NCI-H2029 treated with DMSO at 0.1 percent for 48 hours (cell line): ENCODE measurements at regions not wholly inside any gene's neighbourhood (a gene's known extent, or its start where the extent isn't known, plus 50 kb on each side); places are given as distances from the start of the nearest gene placed in this dataset.
"Not testable (repeated sequence)": the region's sequence is repeated elsewhere in the genome, so short reads cannot be mapped to it uniquely, and the experiment has no call there.

Experiments
- DNase-seq: peaks from one replicate; lab custom pipeline; 2025; lab: John Stamatoyannopoulos, UW

DNA sequence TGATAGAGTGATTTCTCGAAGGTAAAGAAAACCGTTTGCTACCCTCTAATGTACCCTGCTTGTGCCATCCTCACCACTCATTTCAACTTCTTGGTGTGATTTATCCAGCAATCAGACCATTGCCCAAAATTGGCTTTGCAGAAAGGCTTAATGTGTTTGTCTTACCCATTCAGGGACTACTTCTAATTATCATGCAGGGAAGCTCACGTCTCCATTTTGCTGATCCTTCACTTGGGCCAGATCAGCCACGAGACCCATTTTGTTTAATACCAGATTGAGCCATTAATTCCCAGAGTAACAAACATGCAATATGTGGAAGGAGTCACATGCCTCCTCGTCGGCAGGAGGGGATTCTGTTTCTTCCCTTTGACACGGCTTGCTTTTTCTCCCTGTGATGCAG lies 51.1 kb upstream of the CRY1 start:
- DNase-seq, result no peak

DNA sequence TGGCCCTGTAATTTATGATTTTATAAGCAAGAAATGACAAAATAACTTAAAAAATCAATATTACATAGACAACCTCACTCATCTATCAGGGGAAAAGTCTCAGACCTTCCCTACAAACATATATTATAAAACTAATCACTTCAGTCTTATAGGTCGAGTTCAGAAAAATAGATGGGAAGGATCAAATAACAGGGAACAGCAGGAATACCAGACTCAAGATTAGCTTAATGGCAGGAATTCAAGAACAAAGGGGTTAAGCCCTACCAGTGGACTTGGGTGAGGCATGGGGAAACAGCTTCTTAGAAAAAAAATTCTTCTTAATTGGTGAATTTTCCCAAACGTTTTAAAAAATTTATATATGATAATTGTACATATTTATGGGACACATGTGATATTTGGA lies 51.6 kb upstream of the CRY1 start:
- no peak for DNase-seq

DNA sequence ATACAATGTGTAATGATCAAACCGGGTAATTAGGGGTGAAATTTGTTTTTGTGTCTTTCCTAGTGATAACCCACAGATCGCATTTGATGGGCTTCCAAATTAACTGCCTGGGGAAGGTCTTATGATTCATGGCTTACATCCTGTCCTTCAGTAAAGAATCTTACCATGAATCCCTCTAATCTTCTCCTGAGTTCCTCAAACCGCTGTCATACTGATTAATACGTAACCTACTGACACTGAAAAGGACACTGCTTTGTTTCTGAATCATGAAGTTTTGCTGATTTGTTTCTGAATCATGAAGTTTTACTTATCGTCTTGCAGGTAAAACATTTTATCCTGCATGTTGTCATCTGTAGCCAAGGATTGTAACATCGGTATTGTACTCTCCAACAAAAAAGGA lies 52.0 kb upstream of the CRY1 start:
- DNase-seq, result no peak

DNA sequence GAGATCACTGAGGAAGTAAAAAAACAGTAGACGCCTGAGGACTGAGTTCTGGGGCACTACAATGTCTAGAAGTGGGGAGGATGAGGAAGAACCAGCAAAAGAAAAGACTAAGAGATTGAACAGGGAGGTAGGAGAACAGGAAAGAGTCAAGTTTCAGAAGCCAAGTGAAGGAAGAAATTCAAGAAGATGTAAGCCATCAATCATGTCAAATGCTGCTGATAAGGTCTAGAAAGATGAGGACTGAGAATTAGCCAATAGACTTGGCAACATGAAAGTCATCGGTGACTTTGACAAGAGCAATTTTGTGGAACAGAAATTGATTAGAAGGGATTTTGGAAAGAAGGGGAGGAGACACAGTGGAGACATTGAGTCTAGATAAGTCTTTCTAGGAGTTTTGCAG lies 54.8 kb upstream of the CRY1 start:
- DNase-seq, result no peak

DNA sequence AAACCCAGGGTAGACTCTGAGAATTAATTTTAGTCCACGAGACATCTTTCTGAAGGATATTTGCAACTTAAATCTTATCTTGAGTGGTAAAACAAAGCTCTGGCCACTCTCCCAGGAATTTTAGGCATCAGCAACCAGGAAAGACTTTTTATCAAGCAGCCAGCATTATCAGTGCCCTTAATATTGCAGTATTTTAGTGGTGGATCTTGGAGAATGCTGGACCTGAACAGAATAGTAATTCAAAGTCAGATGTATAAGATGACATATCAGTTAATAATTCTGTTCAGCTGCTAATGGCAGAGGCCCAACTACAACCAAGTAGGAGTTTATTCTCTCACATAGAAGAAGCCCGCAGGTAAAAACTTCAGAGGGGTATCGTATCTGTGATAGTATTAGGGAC lies 59.0 kb upstream of the CRY1 start:
- DNase-seq, result no peak

DNA sequence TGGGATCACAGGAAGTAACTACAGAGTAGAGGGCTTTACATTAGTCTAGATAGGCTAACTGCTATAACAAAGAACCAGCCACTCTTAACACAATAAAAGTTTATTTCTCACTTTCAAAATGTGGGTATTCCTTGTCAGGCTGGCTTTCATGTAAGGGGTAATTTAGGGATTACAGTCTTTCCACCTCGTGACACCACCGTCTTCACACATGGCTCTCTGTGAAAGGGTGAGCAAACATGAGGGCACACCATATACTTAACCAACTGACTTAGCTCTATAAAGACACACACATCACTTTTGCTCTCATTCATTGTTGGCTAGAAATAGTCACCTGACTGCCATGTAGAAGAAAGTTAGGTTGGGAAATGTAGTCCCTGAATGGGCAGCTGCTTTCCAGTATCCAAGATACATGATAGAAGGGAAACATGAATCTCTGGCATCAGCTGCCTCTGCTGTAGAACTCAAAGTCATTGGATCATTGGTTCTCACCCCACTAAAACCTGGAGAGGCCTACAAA lies 66.1 kb upstream of the CRY1 start:
- no peak for DNase-seq

DNA sequence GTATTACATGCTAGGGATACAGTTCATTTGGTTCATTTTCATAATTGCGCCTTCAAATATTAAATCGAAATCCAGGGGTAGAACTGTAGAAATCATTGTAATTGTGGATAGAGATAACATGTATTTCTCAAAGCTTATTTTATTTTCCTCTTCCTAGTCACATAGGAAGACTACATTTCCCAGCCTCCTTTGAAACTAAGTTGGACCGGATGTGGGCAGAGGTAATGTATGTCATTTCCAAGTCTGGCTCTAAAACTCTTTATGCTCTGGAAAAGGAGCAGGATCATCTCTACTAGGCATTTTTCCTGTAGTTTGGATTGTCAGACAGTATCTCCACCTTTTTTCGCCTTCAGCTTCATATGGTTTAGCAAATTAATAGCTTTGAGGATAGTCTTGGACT lies 70.1 kb upstream of the CRY1 start:
- no peak for DNase-seq

DNA sequence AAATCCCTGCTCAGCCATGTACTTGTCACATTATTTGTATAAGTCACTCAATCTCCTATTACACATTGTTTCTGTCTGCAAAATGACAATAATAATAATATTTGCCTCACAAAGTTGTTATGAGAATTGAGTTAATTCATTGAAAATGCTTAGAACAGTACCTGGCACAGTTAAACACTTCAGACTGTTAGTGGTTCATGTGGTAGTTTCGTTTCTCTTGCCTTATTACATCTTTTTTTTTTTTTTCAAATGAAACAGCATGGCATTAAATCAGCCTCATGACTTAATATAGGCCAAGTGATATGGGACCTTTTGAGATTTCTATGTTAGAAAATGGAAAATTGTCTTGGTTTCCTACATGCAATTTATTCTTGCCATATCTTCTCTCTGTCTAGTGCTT lies 71.0 kb upstream of the CRY1 start:
- DNase-seq, result no peak

DNA sequence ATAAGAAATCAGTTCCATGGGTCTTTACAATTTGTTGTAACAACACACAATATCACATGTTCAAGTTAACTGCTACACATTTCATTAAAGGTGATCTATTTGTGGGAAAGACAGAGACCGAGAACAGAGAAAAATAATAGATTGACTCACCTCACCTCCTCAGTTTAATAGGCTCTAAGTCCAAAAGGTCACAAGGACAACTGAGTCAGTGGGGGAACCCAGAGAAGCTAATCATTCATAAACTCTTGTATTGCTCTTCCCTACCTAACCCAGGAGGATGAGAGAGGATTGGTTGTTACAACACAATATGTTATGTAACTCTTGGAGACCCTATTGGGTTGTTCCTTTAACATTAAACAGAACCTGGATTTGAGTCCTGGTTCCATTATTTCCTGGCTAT lies 72.2 kb upstream of the CRY1 start:
- no peak for DNase-seq

DNA sequence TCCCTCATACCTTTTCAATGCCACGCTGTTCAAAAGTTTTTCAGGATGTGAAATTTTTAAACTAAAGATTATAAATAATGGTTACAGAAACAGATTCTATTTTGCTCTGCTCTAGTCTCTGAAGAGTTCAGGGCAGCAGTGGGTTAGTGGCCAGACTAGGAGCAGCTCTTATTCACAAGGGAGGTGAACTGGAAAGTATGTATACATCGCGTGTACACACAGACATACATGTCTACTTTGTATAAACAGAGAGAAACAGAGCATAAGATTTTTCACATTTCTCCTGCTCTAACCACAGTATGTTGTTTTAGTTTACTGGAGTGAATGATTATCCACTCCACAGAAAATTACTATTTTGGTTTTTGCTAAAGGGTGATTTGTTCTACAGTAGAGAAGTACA lies 74.4 kb upstream of the CRY1 start:
- DNase-seq, result no peak

DNA sequence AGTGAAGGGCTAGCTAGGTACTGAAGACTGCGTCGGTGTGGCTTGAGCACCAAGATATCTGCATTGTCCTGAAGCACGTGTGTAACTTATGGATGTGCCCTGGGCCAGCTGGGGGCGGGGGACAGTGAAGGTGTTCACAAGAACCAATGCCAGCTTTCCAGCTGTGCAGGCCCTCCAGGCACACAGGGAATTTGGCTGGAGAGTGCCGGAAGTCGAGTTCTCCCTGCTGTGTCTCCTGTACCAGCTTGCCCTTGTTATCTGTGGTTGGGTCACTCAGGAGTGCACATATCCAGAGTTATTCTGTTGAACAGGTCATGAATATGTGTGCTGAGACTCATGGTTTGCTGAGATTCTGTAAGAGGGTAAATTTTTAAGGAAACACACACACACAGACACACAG lies 75.9 kb upstream of the CRY1 start:
- no peak for DNase-seq

DNA sequence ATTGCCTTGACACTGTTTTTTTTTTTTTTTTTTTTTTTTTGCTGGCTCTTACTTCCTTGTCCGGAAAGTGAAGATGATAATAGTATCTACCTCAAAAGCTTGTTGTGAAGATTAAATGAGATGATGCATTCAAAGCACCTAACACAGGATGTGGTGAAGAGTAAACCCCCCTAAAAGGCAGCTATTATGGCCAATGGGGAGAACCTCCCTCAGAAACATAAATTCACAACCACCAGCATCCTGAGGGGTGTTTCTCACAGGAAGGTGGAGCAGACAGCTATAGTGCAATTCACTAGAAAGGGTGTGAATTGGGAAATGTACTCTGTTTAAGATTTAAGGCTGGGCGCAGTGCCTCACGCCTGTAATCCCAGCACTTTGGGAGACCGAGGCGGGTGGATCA lies 85.4 kb upstream of the CRY1 start:
- no peak for DNase-seq

DNA sequence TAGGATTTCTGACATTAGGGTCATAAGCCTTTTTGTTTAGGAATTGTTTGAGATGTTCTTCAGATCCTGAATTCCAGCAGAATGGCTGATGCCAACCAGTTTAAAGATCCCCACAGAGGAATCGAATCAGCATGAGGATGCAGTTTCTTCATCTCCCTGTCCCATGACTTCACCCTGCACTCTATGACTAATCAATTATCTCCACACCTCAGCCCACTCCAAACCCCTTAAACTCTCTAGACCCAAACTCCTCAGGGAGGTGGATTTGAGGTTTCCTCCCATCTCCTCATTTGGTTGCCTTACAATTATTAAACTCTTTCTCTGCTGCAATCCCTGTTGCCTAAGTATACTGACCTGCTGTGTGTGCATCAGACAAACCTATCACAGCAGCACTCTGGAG lies 86.5 kb upstream of the CRY1 start:
- no peak for DNase-seq

DNA sequence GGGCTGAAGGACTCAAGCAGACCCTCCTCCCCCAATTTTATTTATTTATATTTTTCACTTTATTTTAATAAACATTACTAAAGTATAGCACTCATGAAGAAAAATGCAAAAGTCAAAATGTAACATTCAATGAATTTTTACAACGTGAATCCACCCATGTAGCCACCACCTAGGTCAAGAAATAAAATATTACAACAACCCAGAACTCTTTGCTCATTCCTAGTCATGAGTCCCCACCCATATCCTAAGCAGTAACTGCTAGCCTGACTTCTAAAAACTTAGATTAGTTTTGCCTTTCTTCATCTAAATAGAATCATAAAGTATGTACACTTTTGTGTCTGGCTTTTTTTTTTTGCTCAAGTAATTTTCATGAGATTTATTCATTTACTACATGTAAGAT lies 86.9 kb upstream of the CRY1 start:
- DNase-seq, result no peak

DNA sequence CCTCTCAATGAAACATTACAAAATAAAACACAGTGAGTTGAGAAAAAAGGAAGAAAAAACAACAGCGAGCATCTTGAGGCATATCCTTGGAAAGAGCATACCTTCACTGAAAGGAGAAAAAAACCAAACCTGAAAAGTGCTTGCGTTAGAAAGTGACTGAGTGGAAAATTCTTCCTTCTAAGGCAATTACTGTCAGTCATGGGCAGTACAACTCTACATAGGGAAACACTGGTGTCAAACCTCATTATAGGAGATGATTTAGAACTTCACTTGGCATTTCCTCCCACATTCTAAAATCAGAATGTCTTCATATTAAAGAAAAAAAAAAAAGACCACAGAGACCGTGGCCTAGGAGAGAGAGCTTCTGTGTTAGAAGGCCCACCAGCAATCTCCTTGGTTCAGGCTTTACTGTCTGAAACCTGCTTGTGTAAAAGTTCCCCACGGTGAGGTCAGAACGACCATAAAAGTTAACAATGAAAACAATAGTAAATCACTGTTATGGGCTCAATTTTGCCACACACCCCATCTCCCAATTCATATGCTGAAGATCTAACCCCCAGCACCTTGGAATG lies 91.1 kb upstream of the CRY1 start:
- no peak for DNase-seq

DNA sequence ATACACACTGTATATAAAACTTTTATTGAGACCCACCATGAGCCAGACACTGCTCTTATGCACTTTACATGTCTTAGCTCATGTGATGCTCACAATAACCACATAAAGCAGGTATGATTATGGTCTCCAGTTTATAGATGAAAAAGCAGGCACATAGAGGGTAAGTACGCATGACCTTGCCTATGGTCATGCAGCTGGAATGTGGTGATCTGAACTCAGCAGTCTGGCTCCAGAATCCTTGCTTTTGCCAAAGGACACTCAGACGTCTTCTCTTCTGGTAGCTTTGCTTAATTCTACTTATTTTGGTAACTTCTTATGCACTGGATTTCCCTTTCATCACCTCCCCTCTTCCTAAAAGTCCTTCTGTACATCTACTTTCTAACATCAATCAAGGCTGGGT lies 103.3 kb upstream of the CRY1 start:
- DNase-seq, result no peak

DNA sequence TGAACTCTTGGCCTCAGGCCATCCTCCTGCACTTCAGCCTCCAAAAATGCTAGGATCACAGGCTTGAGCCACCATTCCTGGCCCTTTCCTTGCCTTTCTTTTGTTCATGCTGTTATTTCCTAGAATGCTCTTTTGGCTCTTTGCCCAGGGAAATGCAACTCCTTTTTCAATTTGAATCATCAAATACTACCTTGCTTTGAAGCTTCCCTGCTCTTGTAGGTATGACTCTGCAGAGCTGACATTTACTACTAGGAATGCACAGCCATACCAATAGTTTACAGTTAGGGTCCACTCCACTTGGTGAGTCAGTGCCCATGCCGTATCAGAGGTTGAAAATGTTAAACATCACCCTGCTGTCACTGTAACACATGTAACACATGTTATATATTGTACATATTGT lies 107.0 kb upstream of the CRY1 start:
- DNase-seq, result peak; percentile 35

DNA sequence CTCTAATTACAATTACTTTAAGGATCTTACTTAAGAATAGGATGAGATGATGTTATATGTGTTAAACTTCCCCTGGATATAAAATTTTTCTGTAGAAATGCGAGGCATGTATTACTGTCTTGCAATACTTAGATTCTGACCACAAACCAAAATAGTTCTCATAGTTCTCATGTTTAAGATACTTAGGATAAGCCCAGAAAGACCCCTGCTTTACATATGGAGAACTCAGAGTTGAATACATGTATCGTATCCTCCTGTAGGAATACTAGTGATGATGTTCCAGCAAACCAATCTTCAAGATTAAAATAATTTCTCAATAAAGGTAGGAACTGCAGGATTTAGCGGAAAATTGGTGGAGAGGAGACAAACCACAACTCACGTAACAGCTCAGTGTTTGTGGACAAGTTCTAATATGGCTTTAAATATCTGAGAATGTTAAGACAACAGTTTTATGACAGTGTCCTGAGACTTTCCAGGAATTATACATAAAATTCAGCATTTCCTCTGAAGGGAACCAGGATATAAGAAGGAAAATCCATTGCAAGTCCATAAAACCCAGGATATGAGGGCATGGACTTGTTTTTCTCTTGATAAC lies 114.7 kb upstream of the CRY1 start:
- DNase-seq, result no peak

DNA sequence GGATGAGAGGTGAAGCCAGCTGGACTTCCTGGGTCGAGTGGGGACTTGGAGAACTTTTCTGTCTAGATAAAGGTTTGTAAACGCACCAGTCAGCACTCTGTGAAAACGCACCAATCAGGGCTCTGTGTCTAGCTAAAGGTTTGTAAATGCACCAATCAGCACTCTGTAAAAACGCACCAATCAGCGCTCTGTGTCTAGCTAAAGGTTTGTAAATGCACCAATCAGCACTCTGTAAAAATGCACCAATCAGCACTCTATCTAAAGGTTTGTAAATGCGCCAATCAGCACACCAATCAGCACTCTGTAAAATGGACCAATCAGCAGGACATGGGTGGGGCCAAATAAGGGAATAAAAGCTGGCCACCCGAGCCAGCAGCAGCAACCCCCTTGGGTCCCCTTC lies 116.4 kb upstream of the CRY1 start:
- not testable (repeated sequence) for DNase-seq

DNA sequence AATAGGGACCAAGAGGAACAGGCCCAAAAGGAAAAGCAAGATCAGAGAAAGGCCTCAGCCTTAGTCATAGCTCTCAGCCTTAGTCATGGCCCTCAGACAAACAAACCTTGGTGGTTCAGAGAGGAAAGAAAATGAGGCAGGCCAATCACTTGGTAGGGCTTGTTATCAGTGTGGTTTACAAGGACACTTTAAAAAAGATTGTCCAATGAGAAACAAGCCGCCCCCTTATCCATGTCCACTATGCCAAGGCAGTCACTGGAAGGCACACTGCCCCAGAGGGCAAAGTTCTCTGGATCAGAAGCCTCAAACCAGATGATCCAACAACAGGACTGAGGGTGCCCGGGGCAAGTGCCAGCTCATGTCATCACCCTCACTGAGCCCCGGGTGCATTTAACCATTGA lies 121.0 kb upstream of the CRY1 start:
- not testable (repeated sequence) for DNase-seq

DNA sequence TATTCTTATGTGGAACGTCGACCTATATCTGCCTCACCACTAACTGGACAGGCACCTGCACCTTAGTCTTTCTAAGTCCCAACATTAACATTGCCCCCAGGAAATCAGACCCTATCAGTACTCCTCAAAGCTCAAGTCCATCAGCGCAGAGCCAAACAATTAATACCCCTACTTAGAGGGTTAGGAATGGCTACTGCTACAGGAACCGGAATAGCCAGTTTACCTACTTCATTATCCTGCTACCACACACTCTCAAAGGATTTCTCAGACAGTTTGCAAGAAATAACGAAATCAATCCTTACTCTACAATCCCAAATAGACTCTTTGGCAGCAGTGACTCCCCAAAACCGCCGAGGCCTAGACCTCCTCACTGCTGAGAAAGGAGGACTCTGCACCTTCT lies 123.1 kb upstream of the CRY1 start:
- not testable (repeated sequence) for DNase-seq

DNA sequence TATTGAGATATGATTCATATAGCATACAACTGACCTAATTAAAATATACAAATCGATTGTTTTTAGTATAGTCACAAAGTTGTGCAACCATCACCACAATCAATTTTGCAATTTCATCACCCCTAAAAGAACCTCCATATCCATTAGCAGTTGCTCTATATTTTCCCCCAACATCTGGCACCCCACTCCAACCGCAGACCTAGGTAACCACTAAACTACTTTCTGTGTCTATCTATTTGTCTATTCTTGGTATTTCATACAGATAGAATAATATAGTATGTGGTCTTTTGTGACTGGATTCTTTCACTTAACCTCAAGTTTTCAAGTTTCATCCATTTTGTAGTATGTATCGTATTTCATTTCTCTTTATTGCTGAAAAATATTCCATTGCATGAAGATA lies 126.0 kb upstream of the CRY1 start:
- no peak for DNase-seq

DNA sequence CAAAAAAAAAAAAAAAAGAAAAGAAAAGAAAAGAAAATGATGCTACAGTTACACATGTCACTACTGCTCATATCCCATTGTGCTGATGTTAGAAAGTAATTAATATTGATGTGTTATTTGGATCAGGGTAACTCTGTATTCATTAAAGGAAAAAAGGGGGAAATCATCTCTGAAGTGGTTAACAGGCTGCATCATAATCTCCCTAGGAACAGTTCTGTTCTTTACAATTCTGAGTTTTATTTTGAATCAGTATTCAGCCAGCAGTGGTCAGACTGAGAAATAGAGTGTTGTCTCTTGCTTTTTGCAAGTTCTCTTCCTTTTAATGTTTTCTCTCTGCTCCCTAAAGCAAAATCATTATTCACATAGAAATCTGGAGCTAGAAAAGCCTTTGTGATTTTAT lies 128.6 kb upstream of the CRY1 start:
- no peak for DNase-seq

DNA sequence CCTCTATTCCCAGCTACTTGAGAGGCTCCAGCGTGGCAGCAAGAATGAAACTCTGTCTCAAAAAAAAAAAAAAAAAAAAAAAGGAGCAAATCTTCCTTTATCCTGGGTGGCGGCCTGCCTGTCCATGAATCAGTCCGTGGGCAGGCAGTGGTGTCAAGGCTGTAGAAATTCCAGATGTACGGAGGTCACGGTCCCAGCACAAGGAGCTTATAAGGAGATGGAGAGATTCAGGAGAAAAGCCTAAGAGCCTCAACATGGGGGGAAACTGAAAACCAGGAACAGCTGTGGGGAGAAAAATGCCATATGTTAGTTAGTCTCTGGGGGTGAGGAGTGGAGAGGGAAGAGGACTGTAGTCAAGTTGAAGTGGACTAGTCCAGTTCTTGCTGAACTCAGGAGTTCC lies 130.5 kb upstream of the CRY1 start:
- no peak for DNase-seq
